Common myeloid progenitor, CD34-positive (primary cell): ENCODE measurements at regions not wholly inside any gene's neighbourhood (a gene's known extent, or its start where the extent isn't known, plus 50 kb on each side); places are given as distances from the start of the nearest gene placed in this dataset.
A peak's percentile ranks its signal among the peaks of the same experiment; 100 is the strongest.

Experiments
- CTCF ChIA-PET: fragments of 350-600 bp; sonication (Branson Sonifier 250); formaldehyde crosslinking; loops from one replicate; lab custom pipeline; 2021; ENCODE audit warnings: antibody characterized with exemption; lab: Charles Lee
- POLR2A ChIA-PET: fragments of 350-600 bp; sonication (Branson Sonifier 250); formaldehyde crosslinking; loops from one replicate; lab custom pipeline; 2021; ENCODE audit warnings: antibody characterized with exemption; lab: Charles Lee
- DNase-seq, 3 donors: peaks; one replicate each; pipeline versions ENCODE4 v3.0.0 to v3.0.0-alpha.2; 2013
- H3K27ac ChIP-seq, 2 experiments: 1 replicate in 1 of 2; 2 replicates in 1 of 2; pipeline ENCODE4 v1.7.0; 2013; ENCODE audit warnings: inconsistent platforms in 2 of 2, low read length in 2 of 2, mild to moderate bottlenecking in 2 of 2, low read depth in 1 of 2, moderate library complexity in 1 of 2; ENCODE audit not compliant: severe bottlenecking in 2 of 2, insufficient read depth in 1 of 2, poor library complexity in 1 of 2
- H3K27me3 ChIP-seq, 5 experiments: replicated peaks in 2 of 5; 1 replicate in 3 of 5; 2 replicates in 2 of 5; pipeline versions ENCODE4 v1.6.1 to v1.7.0; 2013; ENCODE audit warnings: low read length in 4 of 5, mild to moderate bottlenecking in 2 of 5, moderate library complexity in 2 of 5, inconsistent platforms in 1 of 5; ENCODE audit not compliant: insufficient read depth in 5 of 5, control insufficient read depth in 4 of 5
- H3K36me3 ChIP-seq, 4 experiments: 1 replicate in 2 of 4; 2 replicates in 2 of 4; pipeline versions ENCODE4 v1.6.1 to v1.7.0; 2013; ENCODE audit warnings: low read length in 3 of 4, control low read depth in 1 of 4, mild to moderate bottlenecking in 1 of 4; ENCODE audit not compliant: control insufficient read depth in 4 of 4, insufficient read depth in 4 of 4
- H3K4me1 ChIP-seq, 4 experiments: 1 replicate in 3 of 4; 2 replicates in 1 of 4; pipeline versions ENCODE4 v1.6.1 to v1.7.1; 2013; ENCODE audit warnings: low read length in 3 of 4, mild to moderate bottlenecking in 3 of 4, control low read depth in 1 of 4, inconsistent platforms in 1 of 4, moderate library complexity in 1 of 4; ENCODE audit not compliant: control insufficient read depth in 4 of 4, insufficient read depth in 4 of 4; ENCODE audit errors: control extremely low read depth in 1 of 4
- H3K4me3 ChIP-seq, 7 experiments: 1 replicate in 4 of 7; 2 replicates in 3 of 7; pipeline versions ENCODE4 v1.5.1 to v1.7.0; 2013; ENCODE audit warnings: mild to moderate bottlenecking in 7 of 7, low read length in 6 of 7, moderate library complexity in 6 of 7, inconsistent platforms in 2 of 7, low read depth in 2 of 7, control low read depth in 1 of 7; ENCODE audit not compliant: insufficient read depth in 4 of 7, control insufficient read depth in 1 of 7; ENCODE audit errors: extremely low read depth in 1 of 7
- H3K9me3 ChIP-seq, 5 experiments: 1 replicate in 4 of 5; 2 replicates in 1 of 5; pipeline versions ENCODE4 v1.6.1 to v1.7.1; 2013; ENCODE audit warnings: low read length in 4 of 5, mild to moderate bottlenecking in 2 of 5, inconsistent platforms in 1 of 5, low read depth in 1 of 5, moderate library complexity in 1 of 5; ENCODE audit not compliant: control insufficient read depth in 4 of 5, insufficient read depth in 2 of 5; ENCODE audit errors: control extremely low read depth in 1 of 5
- WGBS: methylation state at CpG from one replicate; pipeline ENCODE4 v1.1.5; 2013; ENCODE audit not compliant: insufficient coverage; 5-methylcytosine and 5-hydroxymethylcytosine counted together

DNA sequence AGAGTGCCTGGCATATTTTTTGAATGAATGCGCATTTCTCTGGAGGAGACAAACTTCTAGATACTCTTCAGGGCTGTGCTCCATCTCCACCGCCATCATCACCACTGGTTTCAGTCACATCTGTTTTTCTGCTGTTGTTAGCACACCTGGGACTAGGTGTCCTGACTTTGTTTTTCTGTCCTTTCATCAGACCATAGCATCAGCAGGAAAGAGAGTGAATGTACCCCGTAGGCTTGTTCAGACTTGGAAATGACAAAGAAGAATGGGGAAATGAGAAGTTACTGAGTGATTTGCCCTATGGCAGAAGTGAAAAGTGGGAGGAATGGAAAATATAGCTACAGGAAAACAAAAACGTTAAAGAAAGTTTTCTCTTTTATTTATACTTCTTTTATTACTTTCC is 965.2 kb upstream of the FANCL start:
- H3K36me3 ChIP-seq: no peaks in the 10 kb centered on the region
- H3K27ac ChIP-seq: no peak overlapping the region
- ChIA-PET CTCF (no interaction called here), POLR2A (no interaction called here)
- H3K9me3 ChIP-seq: peaks cover 0 to 2% (median 0%) of the 10 kb centered on the region in 5 experiments
- DNase-seq: no peak
- no peak overlapping the region for H3K4me3 ChIP-seq
- no peaks in the 10 kb centered on the region for H3K27me3 ChIP-seq
- H3K4me1 ChIP-seq: no peaks in the 10 kb centered on the region
- 96% methylated on average over 3 of the region's 4 CpGs for WGBS

DNA sequence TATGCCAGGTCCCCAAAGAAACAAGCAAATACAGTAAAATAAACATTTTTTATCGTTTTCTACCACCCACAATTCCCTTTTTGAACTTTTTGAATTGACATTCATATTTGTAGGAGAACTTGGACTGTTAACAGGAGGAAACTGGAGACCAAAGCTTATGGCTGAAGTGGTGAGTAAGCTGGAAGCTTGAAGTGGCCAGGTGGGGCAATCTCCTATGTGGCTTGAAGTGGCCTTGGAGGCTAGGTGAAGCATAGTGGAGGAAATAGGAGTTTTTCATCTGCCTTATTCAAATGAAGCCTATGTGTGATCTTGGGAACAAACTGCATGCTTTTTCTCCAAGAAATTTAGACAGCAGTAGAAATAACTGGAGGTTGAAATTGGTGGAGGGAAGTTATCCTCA is 962.9 kb upstream of the FANCL start:
- Histone ChIP-seq H3K27ac (no peak overlapping the region), H3K9me3 (peaks cover 0 to 9% (median 2%) of the 10 kb centered on the region in 5 experiments), H3K36me3 (no peaks in the 10 kb centered on the region), H3K27me3 (no peaks in the 10 kb centered on the region), H3K4me3 (no peak overlapping the region), H3K4me1 (no peaks in the 10 kb centered on the region)
- DNase-seq: no peak
- CTCF ChIA-PET: no interaction called here
- POLR2A ChIA-PET: no interaction called here
- no CpG with 5 or more reads among the region's 1 CpG for WGBS

DNA sequence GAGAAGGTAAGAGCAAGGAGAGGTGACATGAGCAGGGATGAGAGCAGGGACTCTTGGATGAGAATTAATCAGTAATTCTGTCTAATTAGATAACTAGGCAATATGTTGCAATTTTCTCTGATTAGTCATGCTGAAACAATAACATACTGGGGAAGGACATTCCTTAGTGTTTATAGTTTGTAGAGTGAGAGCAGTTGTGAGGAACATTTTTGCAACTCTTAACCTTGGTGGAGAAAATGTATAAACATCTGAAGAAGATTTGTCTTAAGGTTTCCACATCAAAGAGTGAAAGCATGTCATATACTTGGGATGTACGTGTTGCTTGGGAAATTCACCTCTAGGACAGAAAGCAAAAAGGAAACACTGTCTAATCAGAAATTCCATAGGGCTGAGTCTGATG is 955.4 kb upstream of the FANCL start:
- Histone ChIP-seq H3K9me3 (peaks cover 0 to 9% (median 5%) of the 10 kb centered on the region in 5 experiments), H3K4me1 (no peaks in the 10 kb centered on the region), H3K27ac (no peak overlapping the region), H3K4me3 (no peak overlapping the region), H3K36me3 (no peaks in the 10 kb centered on the region), H3K27me3 (no peaks in the 10 kb centered on the region)
- DNase-seq: no peak
- ChIA-PET POLR2A (no interaction called here), CTCF (interaction anchor here (0.6 to 1.6 kb wide), 3 partner anchors 12 to 170 kb away, joined by 3 to 5 read pairs (median 3); no protein-coding TSS in a partner anchor)
- WGBS: 100% methylated on average over 1 of the region's 1 CpG

DNA sequence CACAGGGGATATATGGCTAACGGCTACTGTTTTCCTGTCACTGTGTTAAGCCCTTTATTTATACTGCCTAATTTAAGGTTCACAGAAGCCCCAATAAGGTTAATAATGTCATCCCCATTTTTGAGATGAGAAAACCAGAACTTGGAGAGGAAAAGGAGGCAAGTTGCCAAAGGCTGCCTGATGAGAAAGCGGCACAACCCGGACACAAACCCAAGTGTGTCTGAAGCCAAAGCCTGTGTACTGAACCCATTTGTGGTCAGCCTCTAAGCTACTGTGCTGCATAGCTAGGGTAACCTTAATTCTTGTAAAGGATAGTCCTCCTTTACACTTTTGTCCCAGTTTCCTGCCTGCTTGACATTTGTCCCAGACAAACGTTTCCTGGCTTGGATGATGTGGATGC is 954.7 kb upstream of the FANCL start:
- H3K27ac ChIP-seq: no peak overlapping the region
- ChIA-PET CTCF (interaction anchor here (0.9 to 1.6 kb wide), 2 partner anchors 11 to 117 kb away, joined by 3 to 5 read pairs; no protein-coding TSS in a partner anchor), POLR2A (no interaction called here)
- no peak overlapping the region for H3K4me3 ChIP-seq
- no peak for DNase-seq
- no peaks in the 10 kb centered on the region for H3K27me3 ChIP-seq
- peaks cover 0 to 9% (median 5%) of the 10 kb centered on the region in 5 experiments for H3K9me3 ChIP-seq
- WGBS: 100% methylated on average over 2 of the region's 4 CpGs
- H3K36me3 ChIP-seq: no peaks in the 10 kb centered on the region
- no peaks in the 10 kb centered on the region for H3K4me1 ChIP-seq

DNA sequence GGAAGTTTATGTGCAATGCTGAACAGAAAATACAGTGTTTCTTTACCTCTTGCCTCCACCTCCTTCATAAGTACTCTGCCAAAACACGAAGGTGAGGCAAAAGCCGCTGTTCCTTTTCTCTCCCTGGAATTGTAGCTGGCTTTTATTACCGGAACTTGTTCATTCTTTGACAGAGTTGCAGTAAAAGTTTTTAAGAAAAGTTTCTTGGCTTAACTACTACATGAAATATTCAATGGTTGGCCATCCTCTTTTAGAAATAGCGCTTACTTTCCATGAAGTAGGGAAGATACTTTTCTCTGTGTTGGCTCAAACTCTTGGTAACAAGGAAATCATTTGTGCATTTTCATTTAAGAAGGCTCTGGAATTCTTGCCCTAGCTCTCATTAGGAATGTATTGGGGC is 950.7 kb upstream of the FANCL start:
- ChIA-PET POLR2A (no interaction called here), CTCF (no interaction called here)
- no peak for DNase-seq
- Histone ChIP-seq H3K4me1 (no peaks in the 10 kb centered on the region), H3K9me3 (no peaks in the 10 kb centered on the region), H3K27me3 (no peaks in the 10 kb centered on the region), H3K27ac (no peak overlapping the region), H3K4me3 (no peak overlapping the region), H3K36me3 (no peaks in the 10 kb centered on the region)
- 100% methylated on average over 3 of the region's 4 CpGs for WGBS

DNA sequence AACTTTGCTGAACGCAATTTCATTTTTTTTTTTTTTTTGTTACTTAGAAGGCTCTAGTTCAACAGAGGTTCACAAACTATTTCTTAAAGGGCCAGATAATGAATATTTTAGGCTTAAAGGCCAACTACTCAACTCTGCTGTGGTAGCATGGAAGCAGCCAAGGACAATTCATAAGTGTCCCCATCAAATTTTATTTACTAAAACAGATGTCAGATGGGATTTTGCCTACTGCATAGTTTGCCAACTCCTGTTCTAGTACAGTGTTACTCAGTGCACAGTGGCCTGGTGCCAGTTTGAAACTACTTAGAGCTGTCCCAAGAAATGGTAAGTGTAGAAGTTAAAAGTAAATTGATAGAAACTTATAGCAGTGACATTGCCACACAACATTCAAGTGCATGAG is 949.4 kb upstream of the FANCL start:
- Histone ChIP-seq H3K4me3 (no peak overlapping the region), H3K27me3 (no peaks in the 10 kb centered on the region), H3K36me3 (no peaks in the 10 kb centered on the region), H3K27ac (no peak overlapping the region), H3K9me3 (no peaks in the 10 kb centered on the region), H3K4me1 (no peaks in the 10 kb centered on the region)
- ChIA-PET CTCF (interaction anchor here (1.0 kb wide), 1 partner anchor 8 kb away, joined by 3 read pairs; no protein-coding TSS in a partner anchor), POLR2A (no interaction called here)
- WGBS: 100% methylated on average over 1 of the region's 1 CpG
- DNase-seq: no peak

DNA sequence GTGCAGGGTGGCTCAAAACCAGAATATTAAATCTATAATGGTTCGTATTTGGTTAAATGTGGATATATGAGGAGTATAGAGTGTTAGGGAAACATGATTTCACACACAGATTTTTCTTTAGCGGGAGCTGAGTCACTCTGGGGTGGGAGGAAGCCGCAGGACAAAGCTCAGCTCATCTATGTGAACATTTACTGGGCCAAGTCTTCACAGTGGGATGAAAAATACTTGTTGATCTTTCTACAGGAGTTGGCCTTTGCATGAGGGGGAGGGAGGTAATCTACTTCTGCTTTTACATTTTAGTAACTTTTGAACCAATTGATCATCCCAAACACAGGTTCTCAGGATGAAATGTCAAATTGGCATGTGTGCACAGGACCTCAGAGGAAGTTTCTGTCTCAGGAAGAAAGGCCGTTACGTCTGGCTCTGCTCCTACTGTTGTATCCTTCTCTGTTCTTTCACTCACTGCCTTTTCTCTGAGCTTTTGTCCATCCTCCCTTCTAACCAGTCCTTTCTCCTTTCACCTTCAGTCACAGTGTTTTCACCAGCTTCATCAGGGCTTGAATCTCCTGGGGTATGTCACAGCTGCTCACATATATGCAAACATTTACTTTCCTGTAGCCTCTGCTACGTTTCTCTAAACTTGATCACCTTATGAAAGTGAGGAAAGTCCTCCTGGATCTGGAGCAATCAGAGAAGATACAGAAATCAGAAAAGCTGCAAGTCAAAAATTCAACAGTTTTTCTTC is 943.3 kb upstream of the FANCL start:
- 28% methylated on average over 5 of the region's 6 CpGs for WGBS
- CTCF ChIA-PET: interaction anchor here (0.7 to 3.1 kb wide), 6 partner anchors 9 to 730 kb away, joined by 3 to 13 read pairs (median 4); no protein-coding TSS in a partner anchor
- H3K4me3 ChIP-seq: peak overlapping the region in 1 of 7 experiments; percentile 35

More for the DNA sequence above, 943.3 kb upstream of the FANCL start:
- H3K9me3 ChIP-seq: no peaks in the 10 kb centered on the region
- POLR2A ChIA-PET: no interaction called here
- DNase-seq: peak; percentile 43 to 86 (median 82)
- H3K27me3 ChIP-seq: no peaks in the 10 kb centered on the region
- H3K4me1 ChIP-seq: peaks cover 4 to 15% (median 8%) of the 10 kb centered on the region in 4 experiments
- H3K27ac ChIP-seq: no peak overlapping the region
- H3K36me3 ChIP-seq: no peaks in the 10 kb centered on the region
